Panc1 (cell line): ENCODE measurements at regions not wholly inside any gene's neighbourhood (a gene's known extent, or its start where the extent isn't known, plus 50 kb on each side); places are given as distances from the start of the nearest gene placed in this dataset.

Experiments used
- CTCF ChIP-seq: fragments of 450-650 bp; IDR thresholded peaks from 2 replicates; pipeline ENCODE4 v1.5.1; 2017; ENCODE audit warnings: mild to moderate bottlenecking
- POLR2AphosphoS5 ChIP-seq: IDR thresholded peaks from 2 replicates; pipeline ENCODE4 v1.6.1; 2012; ENCODE audit warnings: mild to moderate bottlenecking, low read depth, low read length, moderate library complexity

- no peak for TF ChIP-seq POLR2AphosphoS5
- TF ChIP-seq CTCF: no peak
These were observed 54.8 kb upstream of the DLK1 start for GRCh38 chr14:100671906-100672305.
